Effector CD4-positive, alpha-beta T cell (primary cell): ENCODE measurements at regions not wholly inside any gene's neighbourhood (a gene's known extent, or its start where the extent isn't known, plus 50 kb on each side); places are given as distances from the start of the nearest gene placed in this dataset.
"Not testable (repeated sequence)": the region's sequence is repeated elsewhere in the genome, so short reads cannot be mapped to it uniquely, and the experiment has no call there.

Experiments used
- DNase-seq: peaks from one replicate; pipeline ENCODE4 v3.0.0-alpha.2; 2020

GRCh38 chr7:135872861-135873260 lies 104.3 kb downstream of the MTPN start:
- DNase-seq: not testable (repeated sequence)

- no peak for DNase-seq
These were observed 114.2 kb upstream of the FAM180A start for GRCh38 chr7:135862586-135863340.

- no peak for DNase-seq
These were observed 110.9 kb upstream of the FAM180A start for GRCh38 chr7:135859538-135859937.

GRCh38 chr7:135858851-135859250 lies 110.2 kb upstream of the FAM180A start:
- DNase-seq: no peak

- DNase-seq: no peak
These were observed 109.8 kb upstream of the FAM180A start for GRCh38 chr7:135858379-135858778.

- DNase-seq: no peak
These were observed 109.1 kb upstream of the FAM180A start for GRCh38 chr7:135857519-135858274.

GRCh38 chr7:135856356-135857144 lies 107.9 kb upstream of the FAM180A start:
- no peak for DNase-seq

GRCh38 chr7:135855846-135856245 lies 107.2 kb upstream of the FAM180A start:
- DNase-seq: no peak

- DNase-seq: no peak
These were observed 104.9 kb upstream of the FAM180A start for GRCh38 chr7:135853499-135853898.

GRCh38 chr7:135853008-135853407 lies 104.4 kb upstream of the FAM180A start:
- no peak for DNase-seq

- DNase-seq: no peak
These were observed 98.6 kb upstream of the FAM180A start for GRCh38 chr7:135847242-135847641.

- DNase-seq: no peak
These were observed 97.7 kb upstream of the FAM180A start for GRCh38 chr7:135846339-135846738.

GRCh38 chr7:135845415-135846075 lies 96.9 kb upstream of the FAM180A start:
- DNase-seq: no peak

- no peak for DNase-seq
These were observed 96.3 kb upstream of the FAM180A start for GRCh38 chr7:135844903-135845302.

GRCh38 chr7:135843214-135843613 lies 94.6 kb upstream of the FAM180A start:
- DNase-seq: no peak

- DNase-seq: no peak
These were observed 94.0 kb upstream of the FAM180A start for GRCh38 chr7:135842446-135843179.

- no peak for DNase-seq
These were observed 92.0 kb upstream of the FAM180A start for GRCh38 chr7:135840591-135840990.

GRCh38 chr7:135837675-135838074 lies 89.1 kb upstream of the FAM180A start:
- DNase-seq: no peak

GRCh38 chr7:135834266-135834665 lies 85.7 kb upstream of the FAM180A start:
- DNase-seq: no peak

GRCh38 chr7:135833642-135834041 lies 85.0 kb upstream of the FAM180A start:
- DNase-seq: no peak

- DNase-seq: no peak
These were observed 83.0 kb upstream of the FAM180A start for GRCh38 chr7:135831455-135832195.
